ENCODE measurements at regions not wholly inside any gene's neighbourhood (a gene's known extent, or its start where the extent isn't known, plus 50 kb on each side); places are given as distances from the start of the nearest gene placed in this dataset.
A peak's percentile ranks its signal among the peaks of the same experiment; 100 is the strongest.
"Not testable (repeated sequence)": the region's sequence is repeated elsewhere in the genome, so short reads cannot be mapped to it uniquely, and the experiment has no call there.

DNA sequence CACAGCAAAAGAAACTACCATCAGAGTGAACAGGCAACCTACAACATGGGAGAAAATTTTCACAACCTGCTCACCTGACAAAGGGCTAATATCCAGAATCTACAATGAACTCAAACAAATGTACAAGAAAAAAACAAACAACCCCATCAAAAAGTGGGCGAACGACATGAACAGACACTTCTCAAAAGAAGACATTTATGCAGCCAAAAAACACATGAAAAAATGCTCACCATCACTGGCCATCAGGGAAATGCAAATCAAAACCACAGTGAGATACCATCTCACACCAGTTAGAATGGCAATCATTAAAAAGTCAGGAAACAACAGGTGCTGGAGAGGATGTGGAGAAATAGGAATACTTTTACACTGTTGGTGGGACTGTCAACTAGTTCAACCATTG, 207.8 kb downstream of the USP6NL start:
- not testable (repeated sequence) for DNase-seq

DNA sequence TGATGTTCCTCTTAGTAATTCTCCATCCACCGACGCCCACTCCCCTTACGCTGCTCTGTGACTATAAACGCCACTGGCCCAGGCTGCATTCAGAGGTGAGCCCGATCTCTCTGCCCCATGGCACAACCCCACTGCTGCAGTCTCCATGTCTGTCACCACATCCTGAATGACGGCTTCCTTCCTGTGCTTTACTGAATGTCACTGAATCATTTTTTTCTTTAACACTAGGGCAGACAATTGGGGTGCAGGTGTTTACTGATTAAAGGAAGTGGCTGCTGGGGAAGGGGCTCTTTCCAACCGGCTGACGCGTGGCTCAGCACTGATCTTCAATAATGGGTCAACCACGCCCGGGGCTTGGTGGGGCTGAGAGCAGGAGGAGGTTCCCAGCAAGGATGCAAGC, 208.3 kb downstream of the USP6NL start:
- DNase-seq, result no peak

DNA sequence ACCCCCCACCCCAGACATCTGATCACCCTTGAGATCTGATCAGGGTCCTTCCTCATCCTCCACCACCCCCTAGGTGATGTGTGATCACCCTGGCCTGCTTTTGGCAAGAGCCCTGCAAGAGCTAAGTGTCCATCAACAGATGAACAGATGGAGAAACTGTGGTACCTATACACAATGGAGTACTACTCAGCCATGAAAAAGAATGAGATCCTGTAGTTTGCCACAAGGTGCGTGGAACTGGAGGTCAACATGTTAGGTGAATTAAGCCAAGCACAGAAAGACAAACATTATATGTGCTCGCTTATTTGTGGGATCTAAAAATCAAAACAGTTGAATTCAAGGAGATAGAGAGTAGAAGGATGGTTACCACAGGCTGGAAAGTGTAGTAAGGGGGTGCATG, 209.1 kb downstream of the USP6NL start:
- DNase-seq, result no peak

- peak; percentile 46 for DNase-seq
These were observed 209.9 kb downstream of the USP6NL start for GRCh38 chr10:11401264-11402235.

DNA sequence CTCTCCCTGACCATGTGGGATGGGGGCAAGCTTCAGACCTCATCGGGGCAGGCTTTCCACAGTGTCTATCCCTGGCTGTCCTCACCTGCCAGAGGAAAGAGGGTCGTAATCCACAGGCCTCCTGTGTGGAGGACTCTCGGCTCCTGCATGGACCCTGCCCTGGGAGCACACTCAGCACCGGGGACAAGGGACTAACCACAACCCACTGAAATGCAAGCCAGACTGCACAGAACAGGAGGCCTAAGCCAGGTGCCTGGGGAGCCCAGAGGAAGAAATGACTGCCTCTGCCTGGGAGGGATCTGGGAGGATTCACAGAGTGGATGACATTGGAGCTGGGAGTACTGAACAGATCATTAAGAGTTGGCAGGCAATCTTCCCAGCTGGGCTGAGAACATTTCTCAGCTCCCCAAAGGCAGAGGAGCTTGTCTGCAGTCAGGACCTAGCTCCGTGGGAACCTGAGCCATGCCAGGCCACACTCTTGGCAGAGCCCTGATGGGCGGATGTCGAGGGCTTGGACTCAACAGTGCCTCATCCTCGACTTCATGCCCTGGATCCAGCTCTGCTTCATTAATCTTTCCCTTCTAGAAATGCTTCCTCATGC, 213.4 kb downstream of the USP6NL start:
- DNase-seq, result peak; percentile 86

DNA sequence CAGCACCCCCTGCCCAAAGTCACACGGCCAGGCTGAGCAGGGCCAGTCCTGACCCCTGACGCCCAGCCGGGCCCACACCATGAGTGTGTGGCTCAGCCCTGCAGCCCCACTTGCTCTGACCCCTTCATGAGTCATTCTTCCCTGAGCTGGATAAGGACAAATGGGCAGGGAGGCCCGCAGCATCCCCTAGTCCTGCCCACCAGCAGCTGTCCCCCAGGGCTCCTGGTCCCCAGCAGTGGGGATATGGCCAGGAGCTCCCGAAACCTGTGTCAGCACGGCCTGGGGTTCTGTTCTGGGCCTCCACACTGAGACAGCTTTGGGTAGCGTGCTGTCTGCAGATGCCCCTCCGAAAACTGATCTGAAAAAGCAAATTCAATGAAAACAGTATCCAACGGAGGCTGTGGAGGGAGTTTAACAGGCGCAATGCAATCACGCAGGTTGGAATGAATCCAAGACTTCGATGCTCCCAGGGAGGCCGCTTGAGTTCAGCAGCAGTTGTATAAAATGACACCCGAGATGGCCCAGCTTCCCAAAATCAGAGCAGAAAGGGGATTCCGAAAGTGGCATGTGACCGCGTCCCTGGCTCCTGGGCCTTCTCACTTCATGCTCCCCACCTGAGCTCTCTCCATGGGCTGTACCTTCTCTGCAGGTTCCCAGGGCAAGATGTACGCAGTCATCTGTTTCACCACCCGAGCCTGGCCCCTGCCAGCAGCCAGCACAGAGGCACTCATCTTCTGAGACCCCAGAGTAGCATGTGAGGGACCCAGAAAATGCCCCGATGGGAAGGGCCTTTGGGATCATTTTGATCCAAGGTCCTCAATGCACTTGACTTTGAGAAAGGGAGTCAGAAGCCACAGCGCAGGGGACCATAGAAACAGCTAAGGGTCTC, 214.1 kb downstream of the USP6NL start:
- DNase-seq, result no peak

GRCh38 chr10:11396311-11396955, 215.0 kb downstream of the USP6NL start:
- DNase-seq, result no peak

- DNase-seq, result no peak
These were observed 215.7 kb downstream of the USP6NL start for GRCh38 chr10:11395581-11396310.

DNA sequence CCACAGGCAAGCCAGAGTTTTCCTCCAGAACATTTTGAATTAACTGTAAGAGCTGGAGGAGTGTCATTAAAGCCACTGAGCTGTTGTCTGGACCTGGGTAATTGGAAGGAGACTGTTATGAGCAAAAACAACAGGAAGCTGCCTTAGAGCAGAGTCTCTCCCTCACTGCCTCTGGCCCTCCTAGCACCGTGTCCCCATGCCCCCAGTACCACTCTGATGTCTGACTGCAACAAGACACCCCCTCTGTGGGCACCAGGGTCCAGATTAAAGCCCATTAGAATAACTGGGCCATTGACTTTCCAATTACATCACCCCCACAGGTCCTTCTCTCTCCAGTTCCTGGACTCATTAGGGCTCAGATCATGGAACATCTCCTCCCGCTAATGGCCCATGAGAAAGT, 216.3 kb downstream of the USP6NL start:
- DNase-seq, result no peak

DNA sequence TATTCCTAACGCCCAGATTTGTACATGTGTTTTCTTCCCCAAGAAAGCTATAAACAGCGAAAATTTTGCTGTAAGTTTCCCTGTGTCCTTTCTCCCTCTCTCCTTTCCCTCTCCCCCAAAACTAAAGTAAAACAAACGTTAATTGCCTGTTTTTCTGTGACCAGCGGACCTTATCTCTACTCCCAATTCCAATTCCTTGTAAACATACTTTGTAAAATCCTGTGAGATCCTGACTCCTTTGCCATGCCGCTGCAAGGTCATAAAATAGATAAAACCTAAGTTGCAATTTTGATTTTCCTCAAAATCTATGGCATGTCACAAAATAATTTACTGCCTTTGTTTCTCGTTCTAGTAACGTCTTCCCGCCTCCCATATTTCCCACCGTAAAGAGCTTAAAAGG, 217.6 kb downstream of the USP6NL start:
- no peak for DNase-seq

DNA sequence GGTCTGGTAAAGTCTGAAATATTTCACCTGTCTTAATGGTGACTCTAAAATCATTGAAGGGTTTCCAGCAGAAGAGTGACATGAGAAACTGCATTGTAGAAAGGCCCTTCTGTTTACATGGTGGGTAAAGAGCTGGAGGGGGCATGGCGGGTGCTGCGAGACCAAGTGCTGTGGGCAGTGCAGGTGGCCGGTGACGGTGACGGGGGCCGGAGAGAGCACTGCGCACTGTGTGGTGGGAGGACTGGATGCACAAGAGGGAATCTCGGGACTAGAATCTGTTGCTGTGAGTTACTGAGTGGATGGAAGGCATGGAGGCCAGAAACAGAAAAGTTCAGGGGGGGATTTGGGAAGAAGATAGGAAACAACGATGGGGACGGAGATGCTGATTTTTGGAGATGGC, 218.7 kb downstream of the USP6NL start:
- DNase-seq, result no peak

GRCh38 chr10:11388996-11389395, 222.5 kb downstream of the USP6NL start:
- no peak for DNase-seq

DNA sequence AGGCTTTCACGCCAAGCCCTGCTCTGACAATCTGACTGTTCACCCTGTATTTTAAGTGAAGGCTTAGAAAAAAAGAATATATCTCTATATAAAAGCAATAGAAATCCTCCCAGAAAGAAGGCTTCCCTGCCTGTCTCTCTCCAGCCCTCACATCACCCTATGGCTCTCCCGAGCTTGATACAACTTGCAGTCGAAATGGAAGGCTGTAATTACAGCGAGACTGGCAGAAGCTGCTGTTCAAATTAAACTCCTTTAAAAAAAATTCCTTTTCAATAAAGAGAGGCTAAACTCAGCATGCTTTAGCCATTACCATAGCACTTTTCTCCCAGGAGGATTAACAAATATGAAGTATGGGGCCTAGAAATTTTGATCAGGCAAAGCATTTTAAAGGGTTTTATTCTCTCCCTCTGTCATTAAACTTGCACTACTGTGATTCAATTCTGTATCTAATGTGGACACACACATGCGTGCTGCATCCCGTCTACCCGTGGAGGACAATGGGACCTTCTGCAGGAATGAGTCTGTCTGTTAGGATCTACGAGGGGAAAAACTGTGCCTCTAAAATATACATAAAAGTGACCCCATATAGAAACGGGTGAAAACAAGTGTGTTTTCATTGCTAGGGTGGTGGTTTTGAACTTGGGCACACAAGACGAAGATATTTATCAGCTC, 223.8 kb downstream of the USP6NL start:
- DNase-seq, result no peak

GRCh38 chr10:11387044-11387443, 224.4 kb downstream of the USP6NL start:
- DNase-seq, result no peak

Measured in left hindlimb (tissue), 1 donor.